Uterus (tissue), 2 donors: ENCODE measurements at regions not wholly inside any gene's neighbourhood (a gene's known extent, or its start where the extent isn't known, plus 50 kb on each side); places are given as distances from the start of the nearest gene placed in this dataset.

Experiments
- POLR2A ChIP-seq, 2 donors: fragments of 450-650 bp; IDR thresholded peaks; one replicate each; pipeline ENCODE4 v1.6.1; 2016; ENCODE audit warnings: antibody characterized with exemption in 2 of 2, mild to moderate bottlenecking in 1 of 2, moderate library complexity in 1 of 2
- TF ChIP-seq, protein P1 (sequence below), 4 experiments: fragments of 200-600 bp in 2 of 4; fragments of 450-650 bp in 2 of 4; sonication (generic) in 2 of 4; IDR thresholded peaks; one replicate each; pipeline ENCODE4 v1.5.1; 2016 to 2019; ENCODE audit warnings: antibody characterized with exemption in 4 of 4, mild to moderate bottlenecking in 2 of 4, moderate library complexity in 1 of 4

DNA sequence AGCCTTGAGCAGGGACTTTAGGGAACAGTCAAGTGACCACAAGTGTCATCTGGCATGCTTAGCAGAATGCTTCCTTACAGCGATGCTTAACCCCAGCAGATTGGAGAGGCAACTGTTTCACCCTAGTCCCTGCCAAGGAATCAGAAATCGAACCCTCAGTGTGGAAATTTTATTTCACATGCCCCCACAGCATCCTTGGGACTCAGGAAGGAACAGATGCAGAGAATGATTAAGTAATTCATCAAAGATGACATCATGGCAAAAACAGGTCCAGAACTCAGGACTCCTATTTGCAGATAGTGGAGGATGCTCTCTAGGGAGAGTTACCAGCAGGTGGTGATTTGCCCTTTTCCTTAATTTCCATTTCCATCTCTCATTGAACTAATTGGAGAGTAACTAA lies 333.0 kb upstream of the KAZN start:
- TF ChIP-seq, protein P1, sequence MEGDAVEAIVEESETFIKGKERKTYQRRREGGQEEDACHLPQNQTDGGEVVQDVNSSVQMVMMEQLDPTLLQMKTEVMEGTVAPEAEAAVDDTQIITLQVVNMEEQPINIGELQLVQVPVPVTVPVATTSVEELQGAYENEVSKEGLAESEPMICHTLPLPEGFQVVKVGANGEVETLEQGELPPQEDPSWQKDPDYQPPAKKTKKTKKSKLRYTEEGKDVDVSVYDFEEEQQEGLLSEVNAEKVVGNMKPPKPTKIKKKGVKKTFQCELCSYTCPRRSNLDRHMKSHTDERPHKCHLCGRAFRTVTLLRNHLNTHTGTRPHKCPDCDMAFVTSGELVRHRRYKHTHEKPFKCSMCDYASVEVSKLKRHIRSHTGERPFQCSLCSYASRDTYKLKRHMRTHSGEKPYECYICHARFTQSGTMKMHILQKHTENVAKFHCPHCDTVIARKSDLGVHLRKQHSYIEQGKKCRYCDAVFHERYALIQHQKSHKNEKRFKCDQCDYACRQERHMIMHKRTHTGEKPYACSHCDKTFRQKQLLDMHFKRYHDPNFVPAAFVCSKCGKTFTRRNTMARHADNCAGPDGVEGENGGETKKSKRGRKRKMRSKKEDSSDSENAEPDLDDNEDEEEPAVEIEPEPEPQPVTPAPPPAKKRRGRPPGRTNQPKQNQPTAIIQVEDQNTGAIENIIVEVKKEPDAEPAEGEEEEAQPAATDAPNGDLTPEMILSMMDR (IDR thresholded peaks at IDR 0.05): no peak
- no peak for TF ChIP-seq POLR2A (IDR thresholded peaks at IDR 0.05)
